Tibial artery (tissue), 4 donors: ENCODE measurements at regions not wholly inside any gene's neighbourhood (a gene's known extent, or its start where the extent isn't known, plus 50 kb on each side); places are given as distances from the start of the nearest gene placed in this dataset.

Experiments used
- DNase-seq, 2 donors: peaks; one replicate each; pipeline ENCODE4 v3.0.0-alpha.2; 2019
- H3K27ac ChIP-seq, 2 donors: fragments of 200-600 bp; sonication (generic) in 1 of 2; 1 replicate in 1 of 2; 2 replicates in 1 of 2; pipeline ENCODE4 v1.5.1; 2018 to 2019; ENCODE audit warnings: mild to moderate bottlenecking in 1 of 2
- H3K27me3 ChIP-seq, 2 donors: fragments of 200-600 bp; sonication (generic) in 1 of 2; one replicate each; pipeline versions ENCODE4 v1.5.1 to v1.6.0; 2016 to 2019
- H3K36me3 ChIP-seq, 3 donors: fragments of 200-600 bp; sonication (generic) in 2 of 3; one replicate each; pipeline ENCODE4 v1.5.1; 2016 to 2019; ENCODE audit warnings: mild to moderate bottlenecking in 2 of 3
- H3K4me1 ChIP-seq, 4 donors: fragments of 200-600 bp; sonication (generic) in 2 of 4; 1 replicate in 3 of 4; 2 replicates in 1 of 4; pipeline ENCODE4 v1.5.1; 2016 to 2019
- H3K4me3 ChIP-seq, 2 donors: fragments of 200-600 bp; sonication (generic) in 1 of 2; 1 replicate in 1 of 2; 2 replicates in 1 of 2; pipeline ENCODE4 v1.5.1; 2018 to 2019; ENCODE audit warnings: mild to moderate bottlenecking in 2 of 2
- H3K9me3 ChIP-seq, 3 donors: fragments of 200-600 bp; sonication (generic) in 1 of 3; one replicate each; pipeline ENCODE4 v1.5.1; 2016 to 2019
- intact Hi-C: fragments of 100-400 bp; cut with DNase I; formaldehyde crosslinking; loops from one replicate; pipeline ENCODE4 v1.15.0; 2023; ENCODE audit warnings: low total_unique reads
- TF ChIP-seq, protein P1 (sequence below), 2 experiments: fragments of 200-600 bp in 1 of 2; fragments of 450-650 bp in 1 of 2; IDR thresholded peaks; one replicate each; pipeline ENCODE4 v1.5.1; 2017 to 2019; ENCODE audit warnings: antibody characterized with exemption in 2 of 2, mild to moderate bottlenecking in 1 of 2, moderate library complexity in 1 of 2

DNA sequence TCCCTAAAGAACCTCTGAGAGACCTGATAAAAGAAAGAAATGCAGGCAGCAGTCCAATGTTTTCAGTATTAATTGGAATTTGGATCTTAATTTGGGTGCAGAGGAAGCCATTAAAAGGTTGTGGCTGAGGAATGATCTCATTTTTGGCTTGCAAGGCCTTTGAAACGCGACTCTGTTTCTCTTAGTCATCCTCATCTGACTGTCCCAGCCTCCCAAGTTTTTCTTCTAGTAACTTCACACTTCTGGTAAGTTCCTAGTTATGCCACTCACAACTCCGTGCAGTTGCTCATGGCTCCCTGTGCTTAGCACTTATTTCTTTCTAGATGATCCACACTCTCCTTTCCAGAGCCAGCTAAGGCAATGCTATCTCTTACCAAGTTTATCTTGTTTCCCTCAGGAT is 147.4 kb upstream of the USP24 start:
- Histone ChIP-seq H3K9me3 (no peaks in the 10 kb centered on the region), H3K27ac (no peak overlapping the region), H3K4me3 (no peak overlapping the region), H3K36me3 (no peaks in the 10 kb centered on the region), H3K4me1 (no peaks in the 10 kb centered on the region), H3K27me3 (no peaks in the 10 kb centered on the region)
- DNase-seq = peak in 1 of 2 donors; percentile 42
- TF ChIP-seq, protein P1, sequence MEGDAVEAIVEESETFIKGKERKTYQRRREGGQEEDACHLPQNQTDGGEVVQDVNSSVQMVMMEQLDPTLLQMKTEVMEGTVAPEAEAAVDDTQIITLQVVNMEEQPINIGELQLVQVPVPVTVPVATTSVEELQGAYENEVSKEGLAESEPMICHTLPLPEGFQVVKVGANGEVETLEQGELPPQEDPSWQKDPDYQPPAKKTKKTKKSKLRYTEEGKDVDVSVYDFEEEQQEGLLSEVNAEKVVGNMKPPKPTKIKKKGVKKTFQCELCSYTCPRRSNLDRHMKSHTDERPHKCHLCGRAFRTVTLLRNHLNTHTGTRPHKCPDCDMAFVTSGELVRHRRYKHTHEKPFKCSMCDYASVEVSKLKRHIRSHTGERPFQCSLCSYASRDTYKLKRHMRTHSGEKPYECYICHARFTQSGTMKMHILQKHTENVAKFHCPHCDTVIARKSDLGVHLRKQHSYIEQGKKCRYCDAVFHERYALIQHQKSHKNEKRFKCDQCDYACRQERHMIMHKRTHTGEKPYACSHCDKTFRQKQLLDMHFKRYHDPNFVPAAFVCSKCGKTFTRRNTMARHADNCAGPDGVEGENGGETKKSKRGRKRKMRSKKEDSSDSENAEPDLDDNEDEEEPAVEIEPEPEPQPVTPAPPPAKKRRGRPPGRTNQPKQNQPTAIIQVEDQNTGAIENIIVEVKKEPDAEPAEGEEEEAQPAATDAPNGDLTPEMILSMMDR (IDR thresholded peaks at IDR 0.05) = no peak
- intact Hi-C loops = no loop called here

DNA sequence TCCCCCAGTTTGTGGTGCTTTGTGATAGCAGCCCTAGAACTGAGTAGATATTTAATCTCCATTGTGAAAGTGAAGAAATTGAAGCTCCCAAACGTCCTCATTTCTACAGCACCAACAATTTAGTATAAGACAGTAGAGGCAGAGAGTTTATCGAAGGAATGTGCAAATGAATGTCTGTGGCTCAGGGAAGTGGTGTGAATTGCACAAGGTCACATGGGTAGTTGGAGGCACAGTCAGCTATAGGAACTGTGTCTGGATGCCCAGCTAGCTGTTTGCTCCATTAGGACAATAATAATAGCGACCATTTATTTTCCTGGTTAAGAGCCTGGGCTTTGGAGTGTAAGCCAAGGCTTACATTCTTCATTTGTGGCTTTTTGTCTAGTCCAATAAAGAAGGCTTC is 144.4 kb upstream of the USP24 start:
- Histone ChIP-seq H3K4me1 (no peaks in the 10 kb centered on the region), H3K27ac (no peak overlapping the region), H3K27me3 (no peaks in the 10 kb centered on the region), H3K9me3 (no peaks in the 10 kb centered on the region), H3K36me3 (no peaks in the 10 kb centered on the region), H3K4me3 (no peak overlapping the region)
- no peak for DNase-seq
- TF ChIP-seq, protein P1 (IDR thresholded peaks at IDR 0.05) = no peak
- intact Hi-C loops = no loop called here

DNA sequence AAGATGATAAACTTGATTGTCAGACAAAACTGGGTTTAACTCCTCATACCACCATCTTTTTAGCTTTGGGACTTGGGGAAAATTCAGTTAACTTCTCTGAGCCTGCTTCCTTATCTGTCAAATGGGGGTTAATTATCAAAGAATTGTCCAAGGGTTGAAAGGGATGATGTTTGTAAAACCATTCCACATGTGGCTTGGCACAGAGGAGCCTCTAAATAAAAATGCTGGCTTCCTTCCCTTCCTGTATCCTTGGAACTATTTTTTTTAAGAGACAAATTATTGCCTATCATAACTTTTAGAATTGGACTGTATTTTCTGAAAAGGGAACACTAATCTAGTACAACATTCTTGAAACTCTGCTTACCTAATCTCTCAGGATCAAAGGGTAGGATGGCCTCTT is 143.4 kb upstream of the USP24 start:
- TF ChIP-seq, protein P1 (IDR thresholded peaks at IDR 0.05) = no peak
- Histone ChIP-seq H3K36me3 (no peaks in the 10 kb centered on the region), H3K27ac (no peak overlapping the region), H3K27me3 (no peaks in the 10 kb centered on the region), H3K4me3 (no peak overlapping the region), H3K9me3 (no peaks in the 10 kb centered on the region), H3K4me1 (no peaks in the 10 kb centered on the region)
- intact Hi-C loops = no loop called here
- DNase-seq = no peak

DNA sequence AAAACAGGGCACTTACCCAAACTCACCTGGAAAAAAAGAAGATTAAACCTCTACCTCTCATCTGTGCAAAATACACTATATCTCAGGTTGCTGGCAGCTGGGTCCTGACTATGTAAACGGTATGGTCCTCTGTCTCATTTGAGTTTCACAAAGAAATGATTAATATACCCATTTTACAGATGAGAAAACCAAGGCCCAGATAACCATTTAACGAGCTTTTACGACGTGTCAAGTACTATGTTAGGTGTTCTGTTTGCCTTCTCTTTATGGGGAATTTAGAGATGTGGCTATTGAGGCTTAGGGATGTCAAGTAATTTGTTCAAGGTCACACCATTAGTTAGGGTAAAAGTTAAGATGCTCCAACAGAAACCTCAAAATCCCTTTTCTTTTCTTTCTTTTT is 140.4 kb upstream of the USP24 start:
- intact Hi-C loops = no loop called here
- H3K36me3 ChIP-seq = no peaks in the 10 kb centered on the region
- no peak overlapping the region for H3K27ac ChIP-seq
- no peaks in the 10 kb centered on the region for H3K9me3 ChIP-seq
- no peak overlapping the region for H3K4me3 ChIP-seq
- H3K27me3 ChIP-seq = no peaks in the 10 kb centered on the region
- DNase-seq = no peak
- no peaks in the 10 kb centered on the region for H3K4me1 ChIP-seq
- TF ChIP-seq, protein P1 (IDR thresholded peaks at IDR 0.05) = no peak

DNA sequence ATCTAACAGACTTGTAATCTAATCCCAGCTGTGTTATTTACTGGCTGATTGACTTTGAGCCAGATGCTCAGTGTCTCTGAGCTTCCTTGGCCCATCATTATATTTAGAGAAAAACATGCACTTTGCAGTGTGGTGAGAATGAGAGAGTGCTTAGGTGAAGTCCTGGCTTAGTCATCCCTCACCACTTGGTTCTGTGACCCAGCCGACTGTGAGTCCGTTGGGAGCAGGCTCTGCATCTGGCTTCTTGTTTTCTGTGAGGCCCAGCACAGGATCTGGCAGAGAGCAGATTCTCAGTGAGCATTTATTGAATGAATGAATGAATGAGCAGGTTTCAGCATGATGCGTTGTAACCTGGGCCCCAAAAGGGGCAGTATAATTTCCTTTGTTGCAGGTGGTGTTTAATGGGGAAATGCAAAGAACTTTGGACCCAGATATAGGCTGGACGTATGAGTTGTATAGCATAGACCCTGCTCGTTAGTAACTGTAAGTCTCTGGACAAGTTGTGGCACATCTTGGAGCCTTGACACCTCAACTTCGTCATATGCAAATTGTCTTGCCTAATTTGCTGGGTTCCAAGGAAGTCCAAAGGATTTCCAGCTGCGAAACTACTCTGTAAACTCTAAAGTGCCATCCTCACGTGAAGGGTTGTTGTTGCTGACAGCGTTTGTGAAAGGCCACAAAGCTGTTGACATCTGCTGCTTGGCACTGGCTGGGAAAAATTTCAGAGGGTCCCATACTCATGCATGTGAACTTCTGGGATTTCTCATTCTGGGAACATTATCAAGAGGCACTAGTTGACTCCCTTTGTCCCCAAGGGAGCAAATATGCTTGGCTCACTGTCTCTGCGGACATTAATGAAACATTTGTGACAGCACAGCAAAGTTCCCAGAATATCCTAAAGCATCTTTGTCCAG is 138.8 kb upstream of the USP24 start:
- DNase-seq = no peak
- no peaks in the 10 kb centered on the region for H3K27me3 ChIP-seq
- H3K4me3 ChIP-seq = no peak overlapping the region
- TF ChIP-seq, protein P1 (IDR thresholded peaks at IDR 0.05) = no peak
- H3K36me3 ChIP-seq = no peaks in the 10 kb centered on the region
- H3K9me3 ChIP-seq = no peaks in the 10 kb centered on the region
- intact Hi-C loops = no loop called here
- H3K27ac ChIP-seq = no peak overlapping the region
- H3K4me1 ChIP-seq = no peaks in the 10 kb centered on the region
